Activated CD4-positive, alpha-beta T cell treated with anti-CD3 and anti-CD28 coated beads, Interleukin-2, amount 50 U/mL, for 48 hours (primary cell): ENCODE measurements at regions not wholly inside any gene's neighbourhood (a gene's known extent, or its start where the extent isn't known, plus 50 kb on each side); places are given as distances from the start of the nearest gene placed in this dataset.
"Not testable (repeated sequence)": the region's sequence is repeated elsewhere in the genome, so short reads cannot be mapped to it uniquely, and the experiment has no call there.

ENCODE experiments used
- DNase-seq, 2 experiments: peaks; one replicate each; pipeline ENCODE4 v3.0.0-alpha.2; 2020

GRCh38 chr4:73348185-73348584, 55.9 kb upstream of the ALB start:
- DNase-seq, result no peak

GRCh38 chr4:73347497-73347896, 56.6 kb upstream of the ALB start:
- no peak for DNase-seq

GRCh38 chr4:73345399-73345975, 58.6 kb upstream of the ALB start:
- DNase-seq, result no peak

- no peak for DNase-seq
These were observed 60.0 kb upstream of the ALB start for GRCh38 chr4:73344106-73344505.

GRCh38 chr4:73343432-73343831, 60.7 kb upstream of the ALB start:
- DNase-seq, result no peak

- DNase-seq, result peak; percentile 1 to 10
These were observed 62.6 kb upstream of the ALB start for GRCh38 chr4:73341454-73341853.

- no peak for DNase-seq
These were observed 63.2 kb upstream of the ALB start for GRCh38 chr4:73340917-73341316.

- DNase-seq, result no peak
These were observed 68.4 kb upstream of the ALB start for GRCh38 chr4:73335679-73336078.

- DNase-seq, result not testable (repeated sequence)
These were observed 72.1 kb upstream of the ALB start for GRCh38 chr4:73332012-73332411.

GRCh38 chr4:73329300-73329699, 70.7 kb upstream of the ANKRD17 start:
- DNase-seq, result no peak

- DNase-seq, result not testable (repeated sequence)
These were observed 67.2 kb upstream of the ANKRD17 start for GRCh38 chr4:73325776-73326175.

GRCh38 chr4:73317092-73317491, 58.5 kb upstream of the ANKRD17 start:
- DNase-seq, result no peak

- no peak for DNase-seq
These were observed 56.5 kb upstream of the ANKRD17 start for GRCh38 chr4:73315091-73315490.

GRCh38 chr4:73312967-73313366, 54.4 kb upstream of the ANKRD17 start:
- DNase-seq, result no peak

- no peak for DNase-seq
These were observed 52.8 kb upstream of the ANKRD17 start for GRCh38 chr4:73311428-73311827.

- DNase-seq, result no peak
These were observed 50.6 kb upstream of the ANKRD17 start for GRCh38 chr4:73309211-73309610.
